Sigmoid colon (tissue), 4 donors: ENCODE measurements at regions not wholly inside any gene's neighbourhood (a gene's known extent, or its start where the extent isn't known, plus 50 kb on each side); places are given as distances from the start of the nearest gene placed in this dataset.

Experiments used
- CTCF ChIP-seq, 4 experiments: fragments of 450-650 bp in 3 of 4; fragments of 200-600 bp in 1 of 4; IDR thresholded peaks; one replicate each; pipeline ENCODE4 v1.5.1; 2016 to 2019; ENCODE audit warnings: antibody characterized with exemption in 4 of 4, mild to moderate bottlenecking in 3 of 4, moderate library complexity in 2 of 4
- POLR2A ChIP-seq, 2 donors: fragments of 450-650 bp; IDR thresholded peaks; one replicate each; pipeline ENCODE4 v1.6.1; 2016; ENCODE audit warnings: antibody characterized with exemption in 2 of 2, mild to moderate bottlenecking in 2 of 2, moderate library complexity in 2 of 2
- POLR2AphosphoS5 ChIP-seq, 4 donors: sonication (generic); formaldehyde crosslinking; IDR thresholded peaks; one replicate each; pipeline ENCODE4 v1.6.1; 2017; ENCODE audit warnings: antibody characterized with exemption in 4 of 4

- TF ChIP-seq POLR2A (IDR thresholded peaks at IDR 0.05) (no peak), POLR2AphosphoS5 (IDR thresholded peaks at IDR 0.05) (no peak), CTCF (IDR thresholded peaks at IDR 0.05) (no peak)
These were observed 226.5 kb downstream of the TAF11L14 start for GRCh38 chr5:17860660-17861315.
